GM12801 (cell line): ENCODE measurements at regions not wholly inside any gene's neighbourhood (a gene's known extent, or its start where the extent isn't known, plus 50 kb on each side); places are given as distances from the start of the nearest gene placed in this dataset.

Experiments
- CTCF ChIP-seq: IDR thresholded peaks from one replicate; pipeline ENCODE4 v1.5.1; 2011; ENCODE audit warnings: control low read depth; ENCODE audit not compliant: insufficient read length; ENCODE audit errors: extremely low read depth

GRCh38 chr4:104732766-104733165 is 238.1 kb upstream of the CXXC4 start:
- no peak for TF ChIP-seq CTCF

GRCh38 chr4:104735174-104735573 is 240.5 kb upstream of the CXXC4 start:
- no peak for TF ChIP-seq CTCF

GRCh38 chr4:104740161-104740560 is 245.5 kb upstream of the CXXC4 start:
- TF ChIP-seq CTCF = no peak

GRCh38 chr4:104743215-104743653 is 248.5 kb upstream of the CXXC4 start:
- TF ChIP-seq CTCF = no peak

GRCh38 chr4:104747635-104748034 is 252.9 kb upstream of the CXXC4 start:
- TF ChIP-seq CTCF = no peak

GRCh38 chr4:104749062-104749461 is 254.4 kb upstream of the CXXC4 start:
- no peak for TF ChIP-seq CTCF

GRCh38 chr4:104750008-104750407 is 255.3 kb upstream of the CXXC4 start:
- no peak for TF ChIP-seq CTCF

GRCh38 chr4:104751468-104751867 is 256.8 kb upstream of the CXXC4 start:
- no peak for TF ChIP-seq CTCF
